ENCODE measurements at regions not wholly inside any gene's neighbourhood (a gene's known extent, or its start where the extent isn't known, plus 50 kb on each side); places are given as distances from the start of the nearest gene placed in this dataset.

GRCh38 chrX:80602036-80602860 lies 182.0 kb downstream of the TENT5D start:
- no peak for DNase-seq (ENCODE audit: low read depth)
- H3K4me3 ChIP-seq (ENCODE audit: low read length) = no peak overlapping the region
- no peak for TF ChIP-seq CTCF (IDR thresholded peaks at IDR 0.05; ENCODE audit: insufficient read depth, low read depth, low read length, missing control alignments)
